Activated T-cell treated with anti-CD3 and anti-CD28 coated beads, Interleukin-2, amount 50 U/mL, for 4 hours (primary cell): ENCODE measurements at regions not wholly inside any gene's neighbourhood (a gene's known extent, or its start where the extent isn't known, plus 50 kb on each side); places are given as distances from the start of the nearest gene placed in this dataset.

Source experiments
- ATAC-seq, 2 donors: fragments of 200-7000 bp; cut with Tn5 transposase; one replicate each; pipeline ENCODE4 v1.10.0; 2021
- DNase-seq: peaks from one replicate; pipeline ENCODE4 v3.0.0-alpha.2; 2020
- H3K27me3 Mint-ChIP-seq: one replicate; pipeline ENCODE4 v1.8.0; 2021; ENCODE audit warnings: low read depth, mixed read lengths
- H3K36me3 Mint-ChIP-seq: one replicate; pipeline ENCODE4 v1.8.0; 2022; ENCODE audit warnings: mixed read lengths; ENCODE audit not compliant: insufficient read depth
- H3K4me1 Mint-ChIP-seq: one replicate; pipeline ENCODE4 v1.8.0; 2021; ENCODE audit warnings: low read depth, mixed read lengths
- H3K4me3 Mint-ChIP-seq: one replicate; pipeline ENCODE4 v1.8.0; 2021; ENCODE audit warnings: mild to moderate bottlenecking, moderate library complexity, mixed read lengths
- H3K9me3 Mint-ChIP-seq: one replicate; pipeline ENCODE4 v1.8.0; 2021; ENCODE audit warnings: mixed read lengths

GRCh38 chr4:151888367-151888866 lies 127.6 kb upstream of the GATB start:
- H3K4me1 Mint-ChIP-seq, result peaks cover 21% of the 10 kb centered on the region
- no peaks in the 10 kb centered on the region for H3K27me3 Mint-ChIP-seq
- DNase-seq, result no peak
- H3K9me3 Mint-ChIP-seq, result no peaks in the 10 kb centered on the region
- H3K4me3 Mint-ChIP-seq, result no peak overlapping the region
- H3K36me3 Mint-ChIP-seq, result no peaks in the 10 kb centered on the region
- peak; percentile 66 to 68 for ATAC-seq

- H3K4me3 Mint-ChIP-seq, result no peak overlapping the region
- H3K36me3 Mint-ChIP-seq, result no peaks in the 10 kb centered on the region
- DNase-seq, result no peak
- H3K4me1 Mint-ChIP-seq, result peaks cover 27% of the 10 kb centered on the region
- ATAC-seq, result no peak
- no peaks in the 10 kb centered on the region for H3K9me3 Mint-ChIP-seq
- H3K27me3 Mint-ChIP-seq, result no peaks in the 10 kb centered on the region
Measured at GRCh38 chr4:151887816-151888180, 127.0 kb upstream of the GATB start.

DNA sequence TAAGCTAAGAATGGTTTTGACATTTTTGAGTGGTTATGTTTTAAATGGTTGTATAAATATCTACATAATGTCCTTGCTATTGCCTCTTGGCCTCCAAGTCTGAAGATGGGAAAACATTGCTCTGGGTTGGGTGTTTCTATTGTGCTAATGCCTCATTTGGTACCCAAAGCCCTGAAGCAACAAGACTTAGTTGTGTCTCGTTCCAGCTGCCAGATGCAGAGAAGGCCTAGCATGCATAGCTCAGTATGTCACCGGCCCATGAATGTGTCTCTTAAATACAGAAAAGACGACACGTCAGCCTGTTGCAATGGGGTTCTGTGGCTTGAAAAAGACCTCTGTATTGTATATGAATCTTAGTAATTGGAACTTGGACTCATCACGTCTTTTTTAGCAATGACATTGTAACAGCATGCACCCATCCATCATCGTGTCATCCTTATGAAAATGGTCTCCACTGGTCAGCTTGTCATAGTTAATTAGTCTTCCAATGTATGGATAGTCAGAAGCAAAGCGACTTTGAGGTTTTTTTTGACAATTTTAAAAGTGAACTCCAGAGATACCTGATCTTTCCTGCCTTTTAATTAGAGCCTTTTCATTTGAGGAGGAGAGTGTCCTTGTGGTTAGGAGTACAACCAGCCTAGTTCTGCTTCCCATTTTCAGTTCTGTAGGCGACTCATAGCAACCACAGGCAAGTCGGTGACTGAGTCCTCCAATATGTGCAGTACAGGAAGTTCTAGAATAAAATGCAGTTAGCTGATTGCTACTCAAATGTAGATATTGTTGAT lies 126.4 kb upstream of the GATB start:
- ATAC-seq, result no peak
- H3K9me3 Mint-ChIP-seq, result no peaks in the 10 kb centered on the region
- H3K4me3 Mint-ChIP-seq, result no peak overlapping the region
- DNase-seq, result no peak
- H3K36me3 Mint-ChIP-seq, result no peaks in the 10 kb centered on the region
- H3K4me1 Mint-ChIP-seq, result peaks cover 32% of the 10 kb centered on the region
- no peaks in the 10 kb centered on the region for H3K27me3 Mint-ChIP-seq

DNA sequence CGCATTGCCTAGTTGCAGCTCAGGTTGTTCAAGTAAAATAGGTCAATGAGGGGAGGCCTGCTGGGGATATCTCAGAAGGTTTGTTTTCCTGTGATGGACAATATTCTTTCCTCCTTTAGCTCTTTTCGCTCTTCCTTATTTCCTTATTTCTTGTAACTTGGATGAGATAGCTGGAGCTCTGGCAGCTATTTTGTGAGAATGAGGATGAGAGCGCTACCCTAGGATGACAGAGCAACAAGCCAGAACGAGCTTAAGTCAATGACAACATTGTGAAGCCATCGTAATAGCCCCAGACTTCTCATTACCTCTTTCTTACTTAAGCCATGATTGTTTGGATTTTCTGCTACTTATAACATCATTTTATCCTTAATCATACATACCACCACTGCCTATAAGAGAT lies 124.3 kb upstream of the GATB start:
- ATAC-seq, result no peak
- Mint-ChIP-seq H3K27me3 (no peaks in the 10 kb centered on the region), H3K9me3 (no peaks in the 10 kb centered on the region), H3K4me1 (peaks cover 46% of the 10 kb centered on the region), H3K36me3 (no peaks in the 10 kb centered on the region), H3K4me3 (no peak overlapping the region)
- no peak for DNase-seq

DNA sequence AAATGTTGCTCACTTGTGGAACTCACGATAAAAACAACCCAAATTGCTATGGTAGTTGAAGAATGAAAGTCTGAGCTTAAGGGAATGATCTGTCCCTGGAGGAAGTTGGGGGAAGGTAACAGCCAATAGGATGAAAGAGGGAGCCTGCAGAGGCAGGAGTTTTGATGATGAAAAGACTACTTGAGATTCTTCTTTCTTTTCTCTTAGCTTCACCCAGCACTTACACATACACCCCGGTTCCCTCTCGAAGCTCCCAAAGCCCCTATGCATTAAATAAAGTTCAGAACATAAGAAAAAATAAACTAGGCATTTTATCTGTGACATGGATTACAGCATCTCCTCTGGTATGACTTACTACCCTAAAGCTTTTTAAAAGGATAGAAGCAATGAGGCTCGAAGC lies 122.9 kb upstream of the GATB start:
- Mint-ChIP-seq H3K4me1 (peaks cover 46% of the 10 kb centered on the region), H3K4me3 (no peak overlapping the region), H3K9me3 (no peaks in the 10 kb centered on the region), H3K36me3 (no peaks in the 10 kb centered on the region), H3K27me3 (no peaks in the 10 kb centered on the region)
- ATAC-seq (no peak), DNase-seq (no peak)

- ATAC-seq (peak; percentile 83 to 87), DNase-seq (no peak)
- H3K4me1 Mint-ChIP-seq, result peaks cover 31% of the 10 kb centered on the region
- no peaks in the 10 kb centered on the region for H3K36me3 Mint-ChIP-seq
- H3K9me3 Mint-ChIP-seq, result no peaks in the 10 kb centered on the region
- peak overlapping the region; percentile 58 for H3K4me3 Mint-ChIP-seq
- no peaks in the 10 kb centered on the region for H3K27me3 Mint-ChIP-seq
Measured at GRCh38 chr4:151882072-151882803, 121.4 kb upstream of the GATB start.

- Mint-ChIP-seq H3K4me3 (no peak overlapping the region), H3K36me3 (no peaks in the 10 kb centered on the region), H3K27me3 (no peaks in the 10 kb centered on the region), H3K9me3 (no peaks in the 10 kb centered on the region), H3K4me1 (peaks cover 31% of the 10 kb centered on the region)
- DNase-seq (no peak), ATAC-seq (no peak)
Measured at GRCh38 chr4:151879705-151880445, 119.1 kb upstream of the GATB start.

- no peaks in the 10 kb centered on the region for H3K36me3 Mint-ChIP-seq
- no peaks in the 10 kb centered on the region for H3K27me3 Mint-ChIP-seq
- H3K4me3 Mint-ChIP-seq, result no peak overlapping the region
- peaks cover 3% of the 10 kb centered on the region for H3K9me3 Mint-ChIP-seq
- ATAC-seq, result no peak
- no peak for DNase-seq
- H3K4me1 Mint-ChIP-seq, result peaks cover 6% of the 10 kb centered on the region
Measured at GRCh38 chr4:151876381-151876988, 115.7 kb upstream of the GATB start.

DNA sequence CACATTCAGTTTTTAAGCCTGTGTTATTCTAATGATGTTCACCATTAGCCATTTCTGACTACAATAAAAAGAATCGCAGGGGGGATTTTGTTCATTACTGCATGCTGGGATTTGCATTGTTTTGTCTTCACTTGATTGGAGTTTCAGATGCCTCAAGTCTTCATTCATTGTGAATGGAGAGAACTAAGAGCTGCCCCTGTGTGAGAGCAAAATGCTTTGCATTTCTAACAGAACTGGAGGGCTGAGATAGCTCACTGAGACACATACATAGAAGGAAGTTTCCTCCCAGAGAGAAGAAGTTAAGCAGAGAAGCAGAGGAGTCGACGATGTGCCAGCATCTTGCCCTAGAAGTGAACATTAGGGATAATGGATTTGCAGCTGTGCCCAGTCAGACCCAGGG lies 113.5 kb upstream of the GATB start:
- Mint-ChIP-seq H3K36me3 (no peaks in the 10 kb centered on the region), H3K9me3 (peaks cover 3% of the 10 kb centered on the region), H3K4me1 (no peaks in the 10 kb centered on the region), H3K27me3 (peaks cover 2% of the 10 kb centered on the region), H3K4me3 (no peak overlapping the region)
- no peak for DNase-seq
- ATAC-seq, result no peak

DNA sequence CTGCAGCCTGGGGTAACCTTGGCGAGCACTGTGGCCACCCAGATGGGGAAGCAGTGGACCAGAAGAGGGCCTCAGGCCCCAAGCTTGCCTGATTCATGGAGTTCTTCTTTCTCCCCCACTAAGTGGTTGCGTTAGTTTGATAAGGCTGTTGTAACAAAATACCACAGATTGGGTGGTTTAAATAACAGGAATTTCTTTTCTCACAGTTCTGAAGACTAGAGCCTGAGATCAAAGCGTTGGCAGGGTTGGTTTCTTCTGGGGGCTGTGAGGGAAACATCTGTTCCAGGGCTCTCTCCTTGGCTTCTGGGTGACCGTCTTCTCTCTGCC lies 105.7 kb upstream of the GATB start:
- ATAC-seq, result no peak
- no peak overlapping the region for H3K4me3 Mint-ChIP-seq
- H3K4me1 Mint-ChIP-seq, result peaks cover 7% of the 10 kb centered on the region
- no peak for DNase-seq
- peaks cover 6% of the 10 kb centered on the region for H3K9me3 Mint-ChIP-seq
- H3K36me3 Mint-ChIP-seq, result peaks cover 1% of the 10 kb centered on the region
- peaks cover 3% of the 10 kb centered on the region for H3K27me3 Mint-ChIP-seq

DNA sequence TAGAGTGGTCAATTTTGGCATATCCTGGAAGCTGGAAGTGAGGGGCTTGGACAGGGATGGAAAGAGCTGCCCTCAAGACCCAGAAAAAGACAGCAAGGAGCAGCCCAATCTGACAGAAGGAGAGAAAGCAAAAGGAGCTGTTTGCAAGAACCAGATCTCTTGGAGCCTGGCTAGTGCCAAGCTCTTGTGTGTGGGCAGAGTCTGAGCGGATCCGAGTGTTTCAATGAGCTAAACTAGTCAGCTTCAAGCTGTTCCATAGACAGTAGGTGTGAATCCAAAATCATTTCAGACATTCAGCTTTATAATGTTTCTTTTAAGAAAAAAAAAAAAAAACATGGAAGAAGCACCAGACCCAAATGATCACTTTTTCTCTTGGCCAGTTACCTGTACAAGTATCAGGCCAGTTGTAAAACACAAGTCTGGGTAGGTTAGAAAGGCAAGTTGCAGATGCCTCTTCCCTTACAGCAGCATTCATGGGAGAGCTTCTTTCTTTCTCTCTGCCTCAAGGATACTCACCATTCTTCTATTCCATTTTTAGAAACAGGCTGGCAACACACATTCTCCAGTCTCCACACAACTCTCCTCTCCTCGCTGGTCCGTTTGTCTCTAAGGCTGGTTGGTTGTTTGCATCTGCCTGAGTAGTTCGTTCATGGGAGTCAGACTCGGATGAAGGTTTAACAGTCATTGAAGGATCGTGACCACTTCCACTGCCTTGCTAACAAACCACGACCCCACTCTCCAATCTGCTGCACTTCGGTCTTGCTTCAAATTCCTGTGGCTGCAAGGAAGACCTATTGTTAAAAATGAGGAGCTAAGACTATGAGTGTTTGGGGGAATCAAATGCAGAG lies 105.2 kb upstream of the GATB start:
- peaks cover 1% of the 10 kb centered on the region for H3K36me3 Mint-ChIP-seq
- peaks cover 6% of the 10 kb centered on the region for H3K9me3 Mint-ChIP-seq
- ATAC-seq, result no peak
- H3K4me3 Mint-ChIP-seq, result no peak overlapping the region
- H3K27me3 Mint-ChIP-seq, result peaks cover 3% of the 10 kb centered on the region
- DNase-seq, result no peak
- peaks cover 7% of the 10 kb centered on the region for H3K4me1 Mint-ChIP-seq

- DNase-seq (no peak), ATAC-seq (no peak)
- Mint-ChIP-seq H3K27me3 (peaks cover 2% of the 10 kb centered on the region), H3K36me3 (peaks cover 1% of the 10 kb centered on the region), H3K9me3 (peaks cover 6% of the 10 kb centered on the region), H3K4me3 (no peak overlapping the region), H3K4me1 (peaks cover 7% of the 10 kb centered on the region)
Measured at GRCh38 chr4:151865312-151865711, 104.5 kb upstream of the GATB start.

DNA sequence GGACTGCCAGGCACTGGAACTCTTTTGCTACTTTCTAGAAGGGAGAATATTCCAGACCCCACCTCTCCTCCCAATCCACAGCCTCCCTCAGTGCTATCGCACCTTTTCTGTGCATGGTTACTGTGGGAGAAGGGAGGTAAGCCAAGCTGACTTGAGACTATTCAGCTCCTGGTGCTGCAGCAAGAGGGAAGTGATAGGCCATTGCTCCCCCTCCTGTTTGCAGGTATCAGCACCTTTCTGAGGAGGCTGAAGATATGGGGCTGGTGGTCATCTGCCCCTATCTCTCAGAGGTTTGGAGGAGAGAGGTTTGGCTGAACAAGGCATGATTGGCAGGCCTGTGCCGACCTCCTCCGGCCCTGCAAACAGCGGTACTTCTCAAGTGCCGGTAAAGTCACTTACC lies 103.3 kb upstream of the GATB start:
- Mint-ChIP-seq H3K4me1 (peaks cover 7% of the 10 kb centered on the region), H3K4me3 (no peak overlapping the region), H3K9me3 (peaks cover 6% of the 10 kb centered on the region), H3K27me3 (peaks cover 2% of the 10 kb centered on the region), H3K36me3 (peaks cover under 1% of the 10 kb centered on the region)
- DNase-seq (no peak), ATAC-seq (no peak)

DNA sequence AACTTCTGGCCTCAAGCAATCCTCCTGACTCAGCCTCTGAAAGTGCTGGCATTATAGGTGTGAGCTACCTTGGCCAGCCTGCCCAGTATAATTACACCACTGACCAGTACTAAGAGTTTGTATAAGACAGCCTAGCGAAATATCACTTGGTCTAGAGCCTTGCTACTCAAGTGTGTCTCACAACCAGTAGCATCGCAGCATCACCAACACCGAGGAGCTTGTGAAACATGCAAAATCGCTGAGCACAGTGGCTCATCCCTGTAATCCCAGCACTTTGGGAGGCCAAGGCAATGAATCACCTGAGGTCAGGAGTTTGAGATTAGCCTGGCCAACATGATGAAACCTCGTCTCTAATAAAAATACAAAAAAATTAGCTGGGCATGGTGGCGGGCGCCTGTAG lies 102.0 kb upstream of the GATB start:
- H3K4me1 Mint-ChIP-seq, result peaks cover 7% of the 10 kb centered on the region
- peaks cover 2% of the 10 kb centered on the region for H3K27me3 Mint-ChIP-seq
- peaks cover 2% of the 10 kb centered on the region for H3K9me3 Mint-ChIP-seq
- H3K36me3 Mint-ChIP-seq, result no peaks in the 10 kb centered on the region
- no peak overlapping the region for H3K4me3 Mint-ChIP-seq
- no peak for ATAC-seq
- no peak for DNase-seq
